OCI-M1 (cell line): ENCODE measurements at regions not wholly inside any gene's neighbourhood (a gene's known extent, or its start where the extent isn't known, plus 50 kb on each side); places are given as distances from the start of the nearest gene placed in this dataset.
"Not testable (repeated sequence)": the region's sequence is repeated elsewhere in the genome, so short reads cannot be mapped to it uniquely, and the experiment has no call there.

Source experiments
- DNase-seq: peaks from one replicate; lab custom pipeline; 2025; lab: John Stamatoyannopoulos, UW

- no peak for DNase-seq
Measured at GRCh38 chr11:80955588-80955987, 1514.8 kb upstream of the TENM4 start.

- no peak for DNase-seq
Measured at GRCh38 chr11:80948781-80949180, 1508.0 kb upstream of the TENM4 start.

GRCh38 chr11:80944758-80945157, 1503.9 kb upstream of the TENM4 start:
- peak; percentile 45 for DNase-seq

- DNase-seq, result no peak
Measured at GRCh38 chr11:80943226-80943625, 1502.4 kb upstream of the TENM4 start.

GRCh38 chr11:80937842-80938241, 1497.0 kb upstream of the TENM4 start:
- DNase-seq, result no peak

GRCh38 chr11:80930038-80930437, 1489.2 kb upstream of the TENM4 start:
- no peak for DNase-seq

- no peak for DNase-seq
Measured at GRCh38 chr11:80929031-80929805, 1488.4 kb upstream of the TENM4 start.

GRCh38 chr11:80925321-80925720, 1484.5 kb upstream of the TENM4 start:
- DNase-seq, result peak; percentile 64

- DNase-seq, result not testable (repeated sequence)
Measured at GRCh38 chr11:80921310-80921709, 1480.5 kb upstream of the TENM4 start.

- no peak for DNase-seq
Measured at GRCh38 chr11:80916173-80916798, 1475.5 kb upstream of the TENM4 start.

- no peak for DNase-seq
Measured at GRCh38 chr11:80914311-80914710, 1473.5 kb upstream of the TENM4 start.

- DNase-seq, result no peak
Measured at GRCh38 chr11:80911666-80912065, 1470.8 kb upstream of the TENM4 start.

GRCh38 chr11:80900265-80900664, 1459.4 kb upstream of the TENM4 start:
- DNase-seq, result peak; percentile 94

GRCh38 chr11:80899381-80899780, 1458.6 kb upstream of the TENM4 start:
- peak; percentile 96 for DNase-seq

- DNase-seq, result peak; percentile 79
Measured at GRCh38 chr11:80898910-80899309, 1458.1 kb upstream of the TENM4 start.

- DNase-seq, result no peak
Measured at GRCh38 chr11:80886684-80887083, 1445.9 kb upstream of the TENM4 start.

- DNase-seq, result peak; percentile 90
Measured at GRCh38 chr11:80873310-80873999, 1432.6 kb upstream of the TENM4 start.

GRCh38 chr11:80872116-80872728, 1431.4 kb upstream of the TENM4 start:
- DNase-seq, result no peak

- DNase-seq, result no peak
Measured at GRCh38 chr11:80868831-80869230, 1428.0 kb upstream of the TENM4 start.

- DNase-seq, result no peak
Measured at GRCh38 chr11:80862011-80862410, 1421.2 kb upstream of the TENM4 start.

GRCh38 chr11:80861193-80861592, 1420.4 kb upstream of the TENM4 start:
- DNase-seq, result no peak

- DNase-seq, result no peak
Measured at GRCh38 chr11:80860632-80861031, 1419.8 kb upstream of the TENM4 start.

- no peak for DNase-seq
Measured at GRCh38 chr11:80856066-80856465, 1415.2 kb upstream of the TENM4 start.
